ENCODE measurements at regions not wholly inside any gene's neighbourhood (a gene's known extent, or its start where the extent isn't known, plus 50 kb on each side); places are given as distances from the start of the nearest gene placed in this dataset.

- TF ChIP-seq EP300 (IDR thresholded peaks at IDR 0.05; ENCODE audit: borderline replicate concordance) (no peak), NFIC (IDR thresholded peaks at IDR 0.05) (no peak), MAX (IDR thresholded peaks at IDR 0.05) (no peak), TAF1 (IDR thresholded peaks at IDR 0.05; ENCODE audit: low read depth) (no peak), YY1 (IDR thresholded peaks at IDR 0.05; ENCODE audit: low read depth) (no peak), TCF12 (IDR thresholded peaks at IDR 0.05; ENCODE audit: low read depth) (no peak), CREB1 (IDR thresholded peaks at IDR 0.05; ENCODE audit: low read depth) (no peak), EGR1 (IDR thresholded peaks at IDR 0.05) (no peak)
- TF ChIP-seq, protein P1, sequence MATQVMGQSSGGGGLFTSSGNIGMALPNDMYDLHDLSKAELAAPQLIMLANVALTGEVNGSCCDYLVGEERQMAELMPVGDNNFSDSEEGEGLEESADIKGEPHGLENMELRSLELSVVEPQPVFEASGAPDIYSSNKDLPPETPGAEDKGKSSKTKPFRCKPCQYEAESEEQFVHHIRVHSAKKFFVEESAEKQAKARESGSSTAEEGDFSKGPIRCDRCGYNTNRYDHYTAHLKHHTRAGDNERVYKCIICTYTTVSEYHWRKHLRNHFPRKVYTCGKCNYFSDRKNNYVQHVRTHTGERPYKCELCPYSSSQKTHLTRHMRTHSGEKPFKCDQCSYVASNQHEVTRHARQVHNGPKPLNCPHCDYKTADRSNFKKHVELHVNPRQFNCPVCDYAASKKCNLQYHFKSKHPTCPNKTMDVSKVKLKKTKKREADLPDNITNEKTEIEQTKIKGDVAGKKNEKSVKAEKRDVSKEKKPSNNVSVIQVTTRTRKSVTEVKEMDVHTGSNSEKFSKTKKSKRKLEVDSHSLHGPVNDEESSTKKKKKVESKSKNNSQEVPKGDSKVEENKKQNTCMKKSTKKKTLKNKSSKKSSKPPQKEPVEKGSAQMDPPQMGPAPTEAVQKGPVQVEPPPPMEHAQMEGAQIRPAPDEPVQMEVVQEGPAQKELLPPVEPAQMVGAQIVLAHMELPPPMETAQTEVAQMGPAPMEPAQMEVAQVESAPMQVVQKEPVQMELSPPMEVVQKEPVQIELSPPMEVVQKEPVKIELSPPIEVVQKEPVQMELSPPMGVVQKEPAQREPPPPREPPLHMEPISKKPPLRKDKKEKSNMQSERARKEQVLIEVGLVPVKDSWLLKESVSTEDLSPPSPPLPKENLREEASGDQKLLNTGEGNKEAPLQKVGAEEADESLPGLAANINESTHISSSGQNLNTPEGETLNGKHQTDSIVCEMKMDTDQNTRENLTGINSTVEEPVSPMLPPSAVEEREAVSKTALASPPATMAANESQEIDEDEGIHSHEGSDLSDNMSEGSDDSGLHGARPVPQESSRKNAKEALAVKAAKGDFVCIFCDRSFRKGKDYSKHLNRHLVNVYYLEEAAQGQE (IDR thresholded peaks at IDR 0.05; ENCODE audit: low read depth), result no peak
- TF ChIP-seq, protein P2, sequence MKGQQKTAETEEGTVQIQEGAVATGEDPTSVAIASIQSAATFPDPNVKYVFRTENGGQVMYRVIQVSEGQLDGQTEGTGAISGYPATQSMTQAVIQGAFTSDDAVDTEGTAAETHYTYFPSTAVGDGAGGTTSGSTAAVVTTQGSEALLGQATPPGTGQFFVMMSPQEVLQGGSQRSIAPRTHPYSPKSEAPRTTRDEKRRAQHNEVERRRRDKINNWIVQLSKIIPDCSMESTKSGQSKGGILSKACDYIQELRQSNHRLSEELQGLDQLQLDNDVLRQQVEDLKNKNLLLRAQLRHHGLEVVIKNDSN (IDR thresholded peaks at IDR 0.05), result no peak
These were observed 152.5 kb upstream of the CADM1 start for GRCh38 chr11:115656669-115657068.

All from Ishikawa (cell line).